DND-41 (cell line): ENCODE measurements at regions not wholly inside any gene's neighbourhood (a gene's known extent, or its start where the extent isn't known, plus 50 kb on each side); places are given as distances from the start of the nearest gene placed in this dataset.

Source experiments
- ATAC-seq: fragments of 200-7000 bp; cut with Tn5 transposase; 3 replicates; pipeline ENCODE4 v1.9.1; 2021; ENCODE audit warnings: low read depth; ENCODE audit not compliant: insufficient read depth
- DNase-seq: peaks from one replicate; pipeline ENCODE4 v3.0.0-alpha.2; 2020
- H2AFZ ChIP-seq: 2 replicates; pipeline ENCODE4 v1.6.0; 2012; ENCODE audit warnings: low read depth, low read length
- H3K27ac ChIP-seq: 2 replicates; pipeline ENCODE4 v1.5.1; 2012; ENCODE audit warnings: low read length, inconsistent platforms
- H3K27me3 ChIP-seq: fragments of 200-600 bp; sonication (generic); 2 replicates; pipeline ENCODE4 v1.6.0; 2012; ENCODE audit warnings: low read length, mild to moderate bottlenecking, inconsistent platforms; ENCODE audit not compliant: insufficient read depth, poor library complexity
- H3K36me3 ChIP-seq: 2 replicates; pipeline ENCODE4 v1.5.1; 2012; ENCODE audit warnings: low read length, inconsistent platforms; ENCODE audit not compliant: insufficient read depth
- H3K4me1 ChIP-seq: 2 replicates; pipeline ENCODE4 v1.5.1; 2012; ENCODE audit warnings: mild to moderate bottlenecking, low read length; ENCODE audit not compliant: insufficient read depth
- H3K4me2 ChIP-seq: 2 replicates; pipeline ENCODE4 v1.6.0; 2012; ENCODE audit warnings: mild to moderate bottlenecking, moderate library complexity, low read length, inconsistent platforms; ENCODE audit not compliant: insufficient read depth
- H3K4me3 ChIP-seq, 2 experiments: fragments of 200-600 bp in 1 of 2; shearing (Covaris generic) in 1 of 2; 2 replicates each; pipeline ENCODE4 v1.5.1; 2012 to 2016; ENCODE audit warnings: inconsistent platforms in 2 of 2, low read length in 2 of 2, mild to moderate bottlenecking in 2 of 2, low read depth in 1 of 2, moderate library complexity in 1 of 2
- H3K79me2 ChIP-seq: 2 replicates; pipeline ENCODE4 v1.6.0; 2012; ENCODE audit warnings: low read length, inconsistent platforms; ENCODE audit not compliant: insufficient read depth
- H3K9ac ChIP-seq: 2 replicates; pipeline ENCODE4 v1.6.0; 2012; ENCODE audit warnings: low read depth, mild to moderate bottlenecking, inconsistent platforms, low read length, moderate library complexity
- H3K9me3 ChIP-seq: 2 replicates; pipeline ENCODE4 v1.5.1; 2012; ENCODE audit warnings: low read length, moderate library complexity, mild to moderate bottlenecking, inconsistent platforms; ENCODE audit not compliant: insufficient read depth, severe bottlenecking
- H4K20me1 ChIP-seq: 2 replicates; pipeline ENCODE4 v1.6.0; 2012; ENCODE audit warnings: low read length; ENCODE audit not compliant: insufficient read depth
- CTCF ChIP-seq: IDR thresholded peaks from 2 replicates; pipeline ENCODE4 v1.5.1; 2012; ENCODE audit warnings: borderline replicate concordance, low read length, moderate library complexity, mild to moderate bottlenecking; ENCODE audit not compliant: poor library complexity, severe bottlenecking; ENCODE audit errors: extremely low read depth
- EZH2 ChIP-seq: IDR thresholded peaks from 3 replicates; pipeline ENCODE4 v1.6.1; 2012; ENCODE audit warnings: borderline replicate concordance, low read depth, mild to moderate bottlenecking, moderate library complexity, low read length, inconsistent platforms; ENCODE audit not compliant: severe bottlenecking

DNA sequence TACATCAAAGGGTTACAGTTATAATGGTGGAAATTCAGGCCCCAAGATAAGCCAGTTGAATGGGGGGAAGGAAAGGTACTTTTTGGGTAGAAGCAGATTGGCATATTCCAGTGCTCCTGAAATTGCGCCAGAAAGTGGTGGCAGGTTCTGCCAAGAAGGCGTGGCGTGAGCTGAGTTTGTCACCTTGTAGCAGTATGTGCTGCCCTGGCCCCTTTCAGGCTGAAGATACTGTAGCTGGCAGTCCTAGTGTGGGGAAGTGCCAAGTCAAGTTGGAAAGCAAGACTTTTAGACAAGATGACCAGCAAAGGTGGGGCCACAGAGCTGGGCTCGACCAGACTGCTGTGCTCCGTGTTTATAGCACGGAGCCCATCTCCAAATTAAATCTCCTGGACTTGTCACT, 133.6 kb upstream of the GLRA1 start:
- H3K9me3 ChIP-seq: no peaks in the 10 kb centered on the region
- H2AFZ ChIP-seq: no peak overlapping the region
- H3K4me3 ChIP-seq: no peak overlapping the region
- no peaks in the 10 kb centered on the region for H3K4me1 ChIP-seq
- peaks cover 2% of the 10 kb centered on the region for H3K27me3 ChIP-seq
- no peaks in the 10 kb centered on the region for H3K79me2 ChIP-seq
- no peak overlapping the region for H3K9ac ChIP-seq
- ATAC-seq (no peak), DNase-seq (no peak)
- no peak overlapping the region for H3K27ac ChIP-seq
- no peaks in the 10 kb centered on the region for H4K20me1 ChIP-seq
- TF ChIP-seq CTCF (no peak), EZH2 (no peak)
- no peak overlapping the region for H3K4me2 ChIP-seq
- no peaks in the 10 kb centered on the region for H3K36me3 ChIP-seq

DNA sequence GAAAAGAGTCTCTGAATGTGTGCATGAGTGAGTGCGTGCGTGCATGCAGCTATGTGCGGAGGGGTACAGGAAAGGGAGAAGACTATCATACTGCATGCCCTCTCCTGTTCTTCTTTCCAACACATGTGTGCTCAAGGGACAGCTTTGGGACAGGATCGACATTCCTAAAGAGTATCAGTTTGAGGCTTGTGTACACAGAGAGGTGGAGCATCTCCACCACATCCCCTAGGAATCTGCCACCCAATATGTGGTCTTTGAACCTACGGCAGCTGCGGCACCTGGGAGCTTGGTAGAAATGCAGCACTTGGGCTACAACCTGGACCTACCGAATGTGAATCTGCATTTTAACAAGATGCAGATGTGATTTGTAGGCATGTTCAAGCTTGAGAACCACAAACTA, 132.3 kb upstream of the GLRA1 start:
- DNase-seq (no peak), ATAC-seq (no peak)
- Histone ChIP-seq H3K9me3 (no peaks in the 10 kb centered on the region), H3K4me3 (no peak overlapping the region), H3K27ac (no peak overlapping the region), H3K4me2 (no peak overlapping the region), H3K36me3 (no peaks in the 10 kb centered on the region), H4K20me1 (no peaks in the 10 kb centered on the region), H3K4me1 (no peaks in the 10 kb centered on the region), H3K79me2 (no peaks in the 10 kb centered on the region), H2AFZ (no peak overlapping the region), H3K9ac (no peak overlapping the region), H3K27me3 (peaks cover 2% of the 10 kb centered on the region)
- TF ChIP-seq EZH2 (no peak), CTCF (no peak)

- ATAC-seq (no peak), DNase-seq (no peak)
- H3K79me2 ChIP-seq: no peaks in the 10 kb centered on the region
- no peak overlapping the region for H3K9ac ChIP-seq
- no peak overlapping the region for H2AFZ ChIP-seq
- no peaks in the 10 kb centered on the region for H4K20me1 ChIP-seq
- H3K9me3 ChIP-seq: no peaks in the 10 kb centered on the region
- TF ChIP-seq EZH2 (no peak), CTCF (no peak)
- H3K4me2 ChIP-seq: no peak overlapping the region
- no peaks in the 10 kb centered on the region for H3K4me1 ChIP-seq
- no peak overlapping the region for H3K27ac ChIP-seq
- H3K27me3 ChIP-seq: no peaks in the 10 kb centered on the region
- no peaks in the 10 kb centered on the region for H3K36me3 ChIP-seq
- no peak overlapping the region for H3K4me3 ChIP-seq
Measured at GRCh38 chr5:152052470-152052869, 127.8 kb upstream of the GLRA1 start.

- no peaks in the 10 kb centered on the region for H3K4me1 ChIP-seq
- no peaks in the 10 kb centered on the region for H3K36me3 ChIP-seq
- no peak overlapping the region for H3K4me3 ChIP-seq
- H4K20me1 ChIP-seq: no peaks in the 10 kb centered on the region
- DNase-seq (no peak), ATAC-seq (no peak)
- H2AFZ ChIP-seq: no peak overlapping the region
- no peak for TF ChIP-seq EZH2
- no peak for TF ChIP-seq CTCF
- H3K9ac ChIP-seq: no peak overlapping the region
- no peaks in the 10 kb centered on the region for H3K79me2 ChIP-seq
- no peak overlapping the region for H3K27ac ChIP-seq
- H3K9me3 ChIP-seq: no peaks in the 10 kb centered on the region
- H3K27me3 ChIP-seq: no peaks in the 10 kb centered on the region
- no peak overlapping the region for H3K4me2 ChIP-seq
Measured at GRCh38 chr5:152051499-152052454, 127.1 kb upstream of the GLRA1 start.
